Neuron (in vitro differentiated cells): ENCODE measurements at regions not wholly inside any gene's neighbourhood (a gene's known extent, or its start where the extent isn't known, plus 50 kb on each side); places are given as distances from the start of the nearest gene placed in this dataset.
"Not testable (repeated sequence)": the region's sequence is repeated elsewhere in the genome, so short reads cannot be mapped to it uniquely, and the experiment has no call there.

ENCODE experiments used
- H2AFZ ChIP-seq: one replicate; pipeline ENCODE4 v1.6.1; 2013; ENCODE audit warnings: low read depth, mild to moderate bottlenecking, inconsistent platforms, low read length, moderate library complexity
- H3K27me3 ChIP-seq: one replicate; pipeline ENCODE4 v1.6.1; 2013; ENCODE audit warnings: low read length; ENCODE audit not compliant: insufficient read depth
- H3K36me3 ChIP-seq: one replicate; pipeline ENCODE4 v1.6.1; 2013; ENCODE audit warnings: low read length; ENCODE audit not compliant: insufficient read depth
- H3K4me1 ChIP-seq: one replicate; pipeline ENCODE4 v1.6.1; 2013; ENCODE audit warnings: low read length; ENCODE audit not compliant: insufficient read depth
- H3K4me3 ChIP-seq: 2 replicates; pipeline ENCODE4 v1.5.1; 2013; ENCODE audit warnings: mild to moderate bottlenecking, low read length, moderate library complexity
- H3K9me3 ChIP-seq: one replicate; pipeline ENCODE4 v1.6.1; 2013; ENCODE audit warnings: low read length

DNA sequence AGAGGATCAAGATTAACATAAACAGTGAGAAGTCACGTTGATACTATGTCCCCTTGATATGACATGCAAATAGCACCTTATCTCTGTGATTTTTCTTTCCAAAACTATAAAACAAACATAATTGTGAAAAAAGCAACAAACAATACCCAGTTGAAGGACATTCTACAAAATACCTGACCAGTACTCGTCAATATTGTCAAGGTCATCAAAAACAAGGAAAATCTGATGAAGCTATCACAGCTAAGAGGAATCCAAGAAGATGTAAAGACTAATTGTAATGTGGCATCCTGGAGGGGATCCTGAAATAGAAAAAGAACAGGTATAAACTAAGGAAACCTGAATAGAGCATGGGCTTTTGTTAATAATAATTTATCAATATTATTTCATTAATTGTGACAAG is 321.5 kb upstream of the MAP2 start:
- no peaks in the 10 kb centered on the region for H3K36me3 ChIP-seq
- H2AFZ ChIP-seq: no peak overlapping the region
- H3K4me1 ChIP-seq: no peaks in the 10 kb centered on the region
- H3K9me3 ChIP-seq: no peaks in the 10 kb centered on the region
- H3K27me3 ChIP-seq: no peaks in the 10 kb centered on the region
- no peak overlapping the region for H3K4me3 ChIP-seq

DNA sequence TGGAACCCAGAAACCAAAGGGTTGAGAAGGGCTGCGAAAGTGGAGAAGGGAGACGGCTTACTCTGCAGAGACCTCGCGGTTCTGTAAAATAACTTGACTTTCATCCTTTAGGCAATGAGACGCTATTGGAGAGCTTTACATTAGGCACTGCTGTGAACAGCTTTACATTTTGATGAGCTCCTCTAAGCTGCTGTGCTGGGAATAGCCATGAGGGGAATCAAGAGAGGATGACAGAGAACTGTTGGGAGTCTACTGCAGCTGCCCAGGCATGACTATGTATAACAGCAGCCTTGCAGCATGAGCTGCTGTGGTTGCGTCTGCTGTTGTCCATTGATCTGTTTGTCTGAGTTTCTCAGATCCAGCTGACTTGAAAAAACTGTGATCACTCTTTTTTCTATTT is 310.8 kb upstream of the MAP2 start:
- H3K36me3 ChIP-seq: no peaks in the 10 kb centered on the region
- H3K4me3 ChIP-seq: no peak overlapping the region
- no peaks in the 10 kb centered on the region for H3K9me3 ChIP-seq
- no peaks in the 10 kb centered on the region for H3K27me3 ChIP-seq
- peaks cover 7% of the 10 kb centered on the region for H3K4me1 ChIP-seq
- peak overlapping the region; percentile 2 for H2AFZ ChIP-seq

DNA sequence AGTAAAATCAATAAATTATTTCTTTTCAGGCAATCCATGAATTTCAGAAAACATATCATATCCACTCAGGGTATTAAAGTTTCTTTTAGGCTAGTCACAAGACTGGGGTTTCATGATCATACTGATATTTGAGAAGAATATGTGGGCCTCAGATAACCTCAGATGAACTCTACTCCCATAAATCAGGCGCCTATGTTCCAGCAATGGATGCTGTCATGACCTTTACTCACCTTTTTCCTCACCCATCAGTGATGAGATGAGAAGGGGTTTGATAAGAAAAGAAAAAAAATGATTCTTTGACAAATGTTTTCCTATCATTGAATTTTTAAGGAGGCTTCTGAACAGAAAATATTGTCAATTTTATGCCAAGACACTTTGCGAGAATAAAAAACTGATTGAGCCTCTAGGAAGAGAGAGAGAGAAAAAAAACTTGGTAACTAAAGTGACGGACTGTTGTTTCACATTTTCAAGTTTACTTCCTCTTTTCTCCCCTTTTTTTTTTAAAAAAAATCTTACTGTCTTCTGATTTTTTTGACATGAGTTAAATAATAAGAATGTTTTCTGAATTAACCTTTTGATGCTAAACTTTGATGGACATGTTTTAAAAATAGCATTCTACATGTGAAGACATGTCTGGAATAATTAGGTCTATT is 309.1 kb upstream of the MAP2 start:
- no peaks in the 10 kb centered on the region for H3K9me3 ChIP-seq
- H3K4me1 ChIP-seq: peaks cover 7% of the 10 kb centered on the region
- H3K4me3 ChIP-seq: no peak overlapping the region
- H3K27me3 ChIP-seq: no peaks in the 10 kb centered on the region
- H2AFZ ChIP-seq: peak overlapping the region; percentile 68
- no peaks in the 10 kb centered on the region for H3K36me3 ChIP-seq

DNA sequence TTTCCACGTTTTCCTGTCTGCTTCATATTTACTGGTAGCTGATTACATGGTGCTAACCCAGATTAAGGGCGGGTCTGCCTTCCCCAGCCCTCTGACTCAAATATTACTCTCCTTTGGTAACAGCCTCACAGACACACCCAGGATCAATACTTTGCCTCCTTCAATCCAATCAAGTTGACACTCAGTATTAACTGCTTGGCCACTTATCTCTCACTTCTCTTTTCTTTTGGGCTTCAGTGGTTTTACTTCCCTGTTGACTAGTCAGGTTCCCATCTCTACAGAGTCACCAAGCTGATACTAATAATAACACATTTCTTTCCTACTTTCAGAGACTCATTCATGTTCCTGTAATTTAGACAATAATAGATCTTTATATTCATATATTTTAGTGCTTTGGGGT is 302.2 kb upstream of the MAP2 start:
- no peaks in the 10 kb centered on the region for H3K4me1 ChIP-seq
- no peak overlapping the region for H3K4me3 ChIP-seq
- H2AFZ ChIP-seq: no peak overlapping the region
- H3K36me3 ChIP-seq: no peaks in the 10 kb centered on the region
- no peaks in the 10 kb centered on the region for H3K27me3 ChIP-seq
- H3K9me3 ChIP-seq: no peaks in the 10 kb centered on the region

DNA sequence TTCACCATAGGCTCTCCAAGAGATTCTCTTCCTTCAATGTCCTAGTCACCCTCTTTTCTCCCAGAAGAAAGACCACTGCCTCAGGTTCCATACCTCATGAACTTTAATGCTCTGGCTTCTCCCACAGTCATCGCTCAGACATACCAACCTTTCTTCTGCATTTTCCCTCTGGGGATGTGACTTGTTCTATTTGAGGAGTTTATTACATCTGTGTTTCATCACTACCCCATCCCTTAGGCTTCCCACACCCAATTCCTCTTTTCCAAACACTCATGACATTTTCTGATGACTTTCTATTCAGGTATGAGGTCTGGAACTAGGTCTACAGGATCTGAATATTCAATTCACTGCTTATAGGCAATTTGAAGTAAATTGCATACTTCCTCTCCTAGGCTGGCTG is 298.6 kb upstream of the MAP2 start:
- Histone ChIP-seq H3K4me1 (no peaks in the 10 kb centered on the region), H3K9me3 (no peaks in the 10 kb centered on the region), H3K4me3 (no peak overlapping the region), H2AFZ (no peak overlapping the region), H3K27me3 (no peaks in the 10 kb centered on the region), H3K36me3 (no peaks in the 10 kb centered on the region)

DNA sequence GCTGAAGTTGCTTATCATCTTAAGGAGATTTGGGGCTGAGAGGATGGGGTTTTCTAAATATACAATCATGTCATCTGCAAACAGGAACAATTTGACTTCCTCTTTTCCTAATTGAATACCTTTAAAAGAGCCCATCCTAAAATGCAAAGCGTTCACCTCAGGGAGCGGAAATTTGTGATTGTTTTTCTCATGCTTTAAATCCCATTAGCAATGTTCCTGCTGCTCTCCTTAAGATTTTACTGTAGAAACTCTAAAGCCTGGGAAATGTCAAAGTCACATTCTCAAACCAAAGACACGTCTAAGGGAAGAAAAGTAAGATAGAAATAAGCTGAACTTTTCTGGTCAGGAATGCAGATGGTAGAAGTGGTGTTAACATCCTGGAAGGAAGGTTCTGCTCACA is 285.8 kb upstream of the MAP2 start:
- Histone ChIP-seq H3K9me3 (no peaks in the 10 kb centered on the region), H2AFZ (no peak overlapping the region), H3K4me1 (no peaks in the 10 kb centered on the region), H3K27me3 (peaks cover 7% of the 10 kb centered on the region), H3K36me3 (no peaks in the 10 kb centered on the region), H3K4me3 (no peak overlapping the region)

DNA sequence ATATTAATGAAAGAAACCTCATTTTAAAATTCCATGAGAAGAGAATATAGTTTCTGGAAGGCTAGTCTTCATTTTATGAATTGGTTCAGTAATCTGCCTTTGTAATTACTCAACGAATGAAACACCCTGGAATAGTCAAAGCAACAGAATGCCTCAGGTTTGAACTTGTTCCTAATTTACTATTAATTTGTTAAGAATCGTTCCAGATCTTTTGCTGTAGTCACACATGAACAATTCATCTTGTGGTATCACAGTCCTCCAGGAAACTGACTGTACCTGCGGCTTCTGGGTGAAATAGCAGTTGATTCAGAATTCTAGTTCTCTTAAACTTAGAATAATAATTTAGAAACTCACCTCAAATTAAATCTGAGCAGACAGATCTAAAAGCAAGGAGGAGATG is 282.7 kb upstream of the MAP2 start:
- no peak overlapping the region for H2AFZ ChIP-seq
- H3K4me3 ChIP-seq: no peak overlapping the region
- peaks cover 7% of the 10 kb centered on the region for H3K27me3 ChIP-seq

DNA sequence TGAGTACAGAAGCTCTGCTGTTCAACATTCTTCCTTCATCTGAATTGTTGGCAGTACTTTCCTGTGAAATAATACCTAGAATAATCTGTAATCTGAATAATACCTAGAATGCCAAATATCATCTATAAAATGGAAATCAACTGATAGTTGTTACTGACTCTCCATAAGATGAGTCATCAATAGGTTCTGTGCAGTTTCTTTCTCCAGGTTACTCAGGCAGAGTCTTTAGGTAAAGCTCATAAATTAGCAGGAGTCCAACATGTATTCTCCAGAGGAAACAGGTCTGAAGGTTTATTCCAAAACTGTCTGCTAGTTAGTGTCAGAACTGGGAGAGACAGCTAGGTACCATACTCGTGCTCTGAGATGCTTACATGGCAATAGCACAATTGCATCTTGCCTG is 282.0 kb upstream of the MAP2 start:
- Histone ChIP-seq H3K36me3 (no peaks in the 10 kb centered on the region), H2AFZ (no peak overlapping the region), H3K4me1 (no peaks in the 10 kb centered on the region)

More for the DNA sequence above, 282.7 kb upstream of the MAP2 start:
- H3K36me3 ChIP-seq: no peaks in the 10 kb centered on the region
- H3K4me1 ChIP-seq: no peaks in the 10 kb centered on the region
- no peaks in the 10 kb centered on the region for H3K9me3 ChIP-seq

DNA sequence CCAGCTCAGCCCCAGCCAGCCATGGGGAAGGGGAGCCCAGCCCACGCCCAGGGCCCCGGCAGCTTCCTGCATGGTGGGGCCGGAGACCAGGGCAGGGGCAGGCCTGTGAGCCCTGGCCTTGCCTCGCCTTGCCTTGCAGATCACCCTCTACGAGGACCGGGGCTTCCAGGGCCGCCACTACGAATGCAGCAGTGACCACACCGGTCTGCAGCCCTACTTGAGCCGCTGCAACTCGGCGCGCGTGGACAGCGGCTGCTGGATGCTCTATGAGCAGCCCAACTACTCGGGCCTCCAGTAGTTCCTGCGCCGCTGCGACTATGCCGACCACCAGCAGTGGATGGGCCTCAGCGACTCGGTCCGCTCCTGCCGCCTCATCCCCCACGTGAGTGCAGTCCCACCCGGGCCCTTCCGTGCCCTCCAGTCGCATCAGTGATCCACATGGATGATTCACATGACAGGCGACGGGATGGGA is 278.6 kb upstream of the MAP2 start:
- not testable (repeated sequence) for H2AFZ ChIP-seq, H3K9me3 ChIP-seq, H3K4me1 ChIP-seq, H3K4me3 ChIP-seq, H3K36me3 ChIP-seq, H3K27me3 ChIP-seq

More for the DNA sequence above, 282.0 kb upstream of the MAP2 start:
- Histone ChIP-seq H3K4me3 (no peak overlapping the region), H3K27me3 (peaks cover 7% of the 10 kb centered on the region), H3K9me3 (no peaks in the 10 kb centered on the region)

DNA sequence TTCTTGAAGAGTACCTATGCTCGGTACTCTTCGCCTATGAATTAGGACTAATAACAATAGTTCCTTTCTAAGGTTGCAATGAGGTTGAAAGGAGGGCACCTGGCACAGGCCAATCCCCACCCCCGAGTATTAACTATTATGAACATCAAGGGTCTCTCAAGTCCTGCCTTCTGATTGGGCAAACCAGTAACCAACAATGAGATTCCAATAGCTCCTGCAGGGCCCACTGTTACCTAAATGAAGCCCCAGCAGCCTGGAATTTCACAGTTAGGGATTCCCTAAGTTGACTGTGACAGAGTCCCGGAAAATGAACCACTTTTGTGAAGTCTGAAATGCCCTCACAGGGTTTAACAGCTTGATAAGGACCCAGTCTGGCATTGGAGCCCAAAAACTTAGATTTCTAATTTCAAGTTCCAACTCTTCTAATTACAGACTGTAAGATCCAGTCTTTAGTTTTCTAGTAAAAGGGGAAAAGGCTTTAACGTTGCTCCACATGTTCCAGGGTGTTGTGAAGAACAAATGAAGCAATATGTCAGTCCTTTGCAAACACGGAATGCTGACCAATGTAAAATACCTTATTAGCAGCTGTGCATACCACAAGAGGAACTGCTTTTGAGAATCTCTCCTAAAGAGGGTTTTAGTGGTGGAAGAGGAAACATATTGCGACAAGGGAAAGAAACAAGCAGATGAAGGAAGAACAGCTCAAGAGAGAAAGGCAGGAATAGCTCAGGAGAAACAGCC is 277.7 kb upstream of the MAP2 start:
- H3K27me3 ChIP-seq: peaks cover 1% of the 10 kb centered on the region
- H3K4me3 ChIP-seq: no peak overlapping the region
- no peaks in the 10 kb centered on the region for H3K9me3 ChIP-seq
- H3K4me1 ChIP-seq: no peaks in the 10 kb centered on the region
- H3K36me3 ChIP-seq: no peaks in the 10 kb centered on the region
- no peak overlapping the region for H2AFZ ChIP-seq

DNA sequence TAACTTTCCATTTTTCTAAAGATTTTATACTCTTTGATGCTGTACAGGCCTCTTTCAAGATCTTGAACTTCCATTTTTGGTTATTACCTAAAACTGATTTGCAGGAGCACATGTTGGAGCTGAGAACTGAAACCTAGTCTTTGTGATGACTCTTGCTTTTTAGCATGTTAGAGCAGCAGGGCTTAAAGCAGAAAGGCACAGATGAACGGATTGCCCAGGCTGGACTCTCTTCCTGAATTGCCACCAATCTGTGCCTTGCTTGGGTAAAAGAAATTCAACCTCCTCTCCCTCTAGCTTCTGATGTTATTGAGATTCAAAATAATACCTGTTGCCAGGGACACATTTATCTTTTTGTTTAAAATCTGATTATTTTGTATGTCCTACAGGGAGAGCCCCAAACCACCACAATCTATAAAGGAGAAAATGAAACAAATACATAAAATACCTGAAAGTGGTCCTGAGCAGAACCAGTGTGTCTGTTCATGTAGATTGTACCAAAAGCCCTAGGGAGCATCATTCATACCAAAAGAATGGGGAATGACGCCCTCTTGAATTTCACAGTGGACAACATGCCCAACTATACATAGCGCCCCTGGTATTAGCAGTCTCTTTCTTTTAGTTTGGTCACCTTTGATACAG is 277.0 kb upstream of the MAP2 start:
- Histone ChIP-seq H3K4me1 (no peaks in the 10 kb centered on the region), H2AFZ (no peak overlapping the region), H3K27me3 (no peaks in the 10 kb centered on the region), H3K4me3 (no peak overlapping the region), H3K36me3 (no peaks in the 10 kb centered on the region), H3K9me3 (no peaks in the 10 kb centered on the region)

DNA sequence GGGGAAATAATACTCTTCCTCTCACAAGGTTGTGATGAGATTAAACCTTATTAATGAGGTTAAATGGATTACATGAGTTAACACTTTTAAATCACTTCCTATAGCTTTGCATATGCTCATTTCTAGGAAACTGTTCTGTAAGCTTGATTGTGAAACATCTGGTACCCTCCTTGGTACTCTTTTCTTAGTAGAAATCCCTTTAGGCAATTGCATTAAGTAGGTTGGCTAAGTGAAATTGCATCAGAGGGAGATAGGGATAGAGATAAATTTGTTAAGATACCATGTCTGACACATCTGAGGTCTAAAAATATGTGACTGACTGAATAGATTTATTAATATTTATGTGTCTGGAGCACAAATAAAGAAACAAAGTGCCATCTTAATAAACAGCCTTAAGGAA is 275.9 kb upstream of the MAP2 start:
- Histone ChIP-seq H3K4me1 (no peaks in the 10 kb centered on the region), H3K36me3 (no peaks in the 10 kb centered on the region), H2AFZ (no peak overlapping the region), H3K4me3 (no peak overlapping the region), H3K9me3 (no peaks in the 10 kb centered on the region), H3K27me3 (no peaks in the 10 kb centered on the region)

DNA sequence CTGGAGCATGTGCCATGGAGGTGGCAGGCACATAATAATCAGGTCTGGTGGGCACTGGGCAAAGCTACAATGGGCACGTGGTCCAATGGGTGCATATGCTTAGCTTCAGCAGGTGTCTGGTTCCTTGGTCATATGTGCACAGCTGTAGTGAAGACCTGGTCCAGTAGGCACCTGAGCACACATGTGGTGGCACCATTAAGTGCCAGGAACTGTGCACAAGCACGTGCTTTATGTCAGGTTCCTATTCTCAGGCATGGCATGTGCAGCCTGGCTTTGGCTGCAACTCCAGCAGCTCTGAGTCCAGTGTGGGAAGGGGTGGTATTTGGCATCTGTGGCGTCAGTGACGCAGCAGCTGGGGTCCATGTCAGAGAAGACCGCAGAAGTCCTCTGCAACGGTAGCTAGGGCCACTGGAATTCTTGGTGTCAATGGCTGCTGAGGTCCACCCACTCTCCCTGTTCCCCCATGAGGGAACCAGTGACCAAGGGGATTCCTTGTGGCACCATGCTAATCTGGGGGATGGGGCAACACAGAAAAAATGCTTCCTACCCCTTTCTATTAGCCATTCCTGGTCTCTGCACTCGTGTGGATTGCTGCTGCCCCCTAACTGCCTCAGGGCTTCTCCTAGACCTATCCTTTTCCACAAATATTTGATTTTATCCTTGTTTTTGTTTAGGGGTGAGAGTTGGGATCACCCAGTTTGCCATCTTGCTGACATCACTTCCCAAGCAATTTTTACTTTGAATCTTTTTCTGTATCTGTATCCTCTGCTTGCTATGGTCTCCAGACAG is 262.9 kb upstream of the MAP2 start:
- Histone ChIP-seq H3K4me3 (no peak overlapping the region), H3K27me3 (no peaks in the 10 kb centered on the region), H3K36me3 (no peaks in the 10 kb centered on the region), H2AFZ (no peak overlapping the region), H3K4me1 (no peaks in the 10 kb centered on the region), H3K9me3 (no peaks in the 10 kb centered on the region)
